Testis (tissue), 2 donors: ENCODE measurements at regions not wholly inside any gene's neighbourhood (a gene's known extent, or its start where the extent isn't known, plus 50 kb on each side); places are given as distances from the start of the nearest gene placed in this dataset.

Experiments
- DNase-seq: peaks from one replicate; pipeline ENCODE4 v3.0.0-alpha.2; 2019
- H3K27ac ChIP-seq, 2 donors: fragments of 200-600 bp; sonication (generic); one replicate each; pipeline ENCODE4 v1.5.1; 2019
- H3K27me3 ChIP-seq: fragments of 200-600 bp; sonication (generic); one replicate; pipeline ENCODE4 v1.5.1; 2019
- H3K36me3 ChIP-seq: fragments of 200-600 bp; sonication (generic); one replicate; pipeline ENCODE4 v1.5.1; 2017; ENCODE audit warnings: low read depth; ENCODE audit errors: missing control alignments
- H3K4me1 ChIP-seq: fragments of 200-600 bp; sonication (generic); one replicate; pipeline ENCODE4 v1.5.1; 2019
- H3K4me3 ChIP-seq, 2 donors: fragments of 200-600 bp; sonication (generic); one replicate each; pipeline ENCODE4 v1.5.1; 2017 to 2019
- H3K9me3 ChIP-seq: fragments of 200-600 bp; sonication (generic); one replicate; pipeline ENCODE4 v1.5.1; 2017
- CTCF ChIP-seq, 3 experiments: fragments of 450-650 bp in 2 of 3; fragments of 200-600 bp in 1 of 3; sonication (generic) in 1 of 3; IDR thresholded peaks; one replicate each; pipeline ENCODE4 v1.5.1; 2016 to 2019; ENCODE audit warnings: antibody characterized with exemption in 3 of 3, mild to moderate bottlenecking in 2 of 3, moderate library complexity in 1 of 3
- POLR2A ChIP-seq: fragments of 450-650 bp; IDR thresholded peaks from one replicate; pipeline ENCODE4 v1.6.1; 2017; ENCODE audit warnings: antibody characterized with exemption, mild to moderate bottlenecking, moderate library complexity
- WGBS, 2 donors: methylation state at CpG; one replicate each; pipeline ENCODE4 v1.1.5; 2018; 5-methylcytosine and 5-hydroxymethylcytosine counted together
- intact Hi-C: fragments of 100-400 bp; cut with DNase I; formaldehyde crosslinking; loops from one replicate; pipeline ENCODE4 v1.15.1; 2023; ENCODE audit warnings: low total_unique reads

GRCh38 chr10:121240556-121240955 is 357.7 kb downstream of the FGFR2 start:
- Histone ChIP-seq H3K4me3 (no peak overlapping the region), H3K27ac (no peak overlapping the region), H3K9me3 (no peaks in the 10 kb centered on the region), H3K36me3 (no peaks in the 10 kb centered on the region), H3K4me1 (no peaks in the 10 kb centered on the region), H3K27me3 (no peaks in the 10 kb centered on the region)
- DNase-seq: no peak
- 86 to 96% methylated on average over 2 of the region's 2 CpGs for WGBS, 2 donors
- TF ChIP-seq POLR2A (no peak), CTCF (IDR thresholded peaks at IDR 0.05) (no peak)
- intact Hi-C loops: no loop called here

GRCh38 chr10:121241337-121241736 is 356.9 kb downstream of the FGFR2 start:
- no peak for DNase-seq
- intact Hi-C loops: no loop called here
- Histone ChIP-seq H3K4me3 (no peak overlapping the region), H3K27ac (no peak overlapping the region), H3K9me3 (no peaks in the 10 kb centered on the region), H3K27me3 (no peaks in the 10 kb centered on the region), H3K4me1 (no peaks in the 10 kb centered on the region), H3K36me3 (no peaks in the 10 kb centered on the region)
- TF ChIP-seq POLR2A (no peak), CTCF (IDR thresholded peaks at IDR 0.05) (no peak)
- 91 to 97% methylated on average over 7 of the region's 7 CpGs for WGBS, 2 donors

GRCh38 chr10:121242741-121243608 is 355.3 kb downstream of the FGFR2 start:
- H3K9me3 ChIP-seq: no peaks in the 10 kb centered on the region
- no peak overlapping the region for H3K4me3 ChIP-seq
- WGBS, 2 donors: 83 to 85% methylated on average over 8 to 10 of the region's 12 CpGs
- H3K36me3 ChIP-seq: no peaks in the 10 kb centered on the region
- no peaks in the 10 kb centered on the region for H3K4me1 ChIP-seq
- H3K27ac ChIP-seq: no peak overlapping the region
- intact Hi-C loops: no loop called here
- no peak for DNase-seq
- TF ChIP-seq CTCF (IDR thresholded peaks at IDR 0.05) (no peak), POLR2A (no peak)
- H3K27me3 ChIP-seq: no peaks in the 10 kb centered on the region

- TF ChIP-seq CTCF (IDR thresholded peaks at IDR 0.05) (no peak), POLR2A (no peak)
- Histone ChIP-seq H3K27me3 (no peaks in the 10 kb centered on the region), H3K9me3 (no peaks in the 10 kb centered on the region), H3K4me3 (no peak overlapping the region), H3K27ac (no peak overlapping the region), H3K36me3 (no peaks in the 10 kb centered on the region), H3K4me1 (no peaks in the 10 kb centered on the region)
- 77 to 84% methylated on average over 2 of the region's 2 CpGs for WGBS, 2 donors
- intact Hi-C loops: no loop called here
- DNase-seq: no peak
Measured at GRCh38 chr10:121243609-121244241, 354.5 kb downstream of the FGFR2 start.
